K562 (cell line): ENCODE measurements at regions not wholly inside any gene's neighbourhood (a gene's known extent, or its start where the extent isn't known, plus 50 kb on each side); places are given as distances from the start of the nearest gene placed in this dataset.

ENCODE experiments used
- ATAC-seq: fragments of 200-7000 bp; cut with Tn5 transposase; 3 replicates; pipeline ENCODE4 v1.9.1; 2020; ENCODE audit warnings: moderate library complexity
- BruUV-seq: library from RNA; stranded (reverse); fragments of 400-500 nt; replicated peaks from 2 replicates; lab custom pipeline; 2021; lab: Mats Ljungman, UMichigan
- CTCF ChIA-PET: fragments of 300-600 bp; formaldehyde crosslinking; extraction: SDS; loops from one replicate; lab custom pipeline; 2021; ENCODE audit warnings: low intra/inter-chr PET ratio; lab: Yijun Ruan, JAX
- POLR2A ChIA-PET: fragments of 300-600, 350-650 bp; sonication (Branson Sonifier 250); formaldehyde crosslinking; extraction: SDS; loops from one replicate; lab custom pipeline; 2021; ENCODE audit warnings: antibody characterized with exemption, inconsistent platforms; lab: Yijun Ruan, JAX
- DNase-seq, 4 experiments: peaks; one replicate each; pipeline versions ENCODE4 v3.0.0 to v3.0.0-alpha.2; 2011 to 2018; ENCODE audit warnings: low spot score in 3 of 4, mixed read lengths in 3 of 4; ENCODE audit errors: extremely low read depth in 1 of 4
- FAIRE-seq: peaks from 2 replicates; lab custom pipeline; 2011; peaks lifted over from hg19 to GRCh38; lab: Jason Lieb, UNC
- H2AFZ ChIP-seq: 2 replicates; pipeline ENCODE4 v1.6.0; 2011; ENCODE audit warnings: low read depth, low read length, control low read depth, inconsistent platforms
- H3K27ac ChIP-seq: fragments of 200-600 bp; 3 replicates; pipeline ENCODE4 v1.8.0; 2011; ENCODE audit warnings: low read depth, mild to moderate bottlenecking, control low read depth, inconsistent platforms, low read length, moderate library complexity, mixed read lengths; ENCODE audit errors: extremely low read depth
- H3K27me3 ChIP-seq, 2 experiments: fragments of 300-600 bp in 1 of 2; 2 replicates in 1 of 2; 3 replicates in 1 of 2; pipeline versions ENCODE4 v1.6.0 to v1.8.0; 2011; ENCODE audit warnings: inconsistent platforms in 2 of 2, low read length in 2 of 2, mild to moderate bottlenecking in 1 of 2, mixed read lengths in 1 of 2, moderate library complexity in 1 of 2; ENCODE audit not compliant: control insufficient read depth in 2 of 2, insufficient read depth in 2 of 2
- H3K36me3 ChIP-seq: fragments of 300-600 bp; 3 replicates; pipeline ENCODE4 v1.8.0; 2011; ENCODE audit warnings: mild to moderate bottlenecking, low read length, inconsistent platforms; ENCODE audit not compliant: control insufficient read depth, insufficient read depth
- H3K4me1 ChIP-seq, 2 experiments: fragments of 200-600 bp in 1 of 2; replicated peaks in 1 of 2; 2 replicates in 1 of 2; 3 replicates in 1 of 2; pipeline versions ENCODE4 v1.5.1 to v1.8.0; 2011; ENCODE audit warnings: inconsistent platforms in 2 of 2, low read length in 2 of 2, mild to moderate bottlenecking in 1 of 2, mixed read lengths in 1 of 2, moderate library complexity in 1 of 2; ENCODE audit not compliant: control insufficient read depth in 2 of 2, insufficient read depth in 2 of 2
- H3K4me2 ChIP-seq: 2 replicates; pipeline ENCODE4 v1.6.1; 2011; ENCODE audit warnings: low read length, control low read depth, inconsistent platforms, mixed read lengths; ENCODE audit not compliant: insufficient read depth
- H3K4me3 ChIP-seq: fragments of 200-600 bp; sonication (generic), shearing (Covaris generic); 2 replicates; pipeline ENCODE4 v1.5.1; 2016; ENCODE audit warnings: control low read depth, inconsistent platforms
- H3K79me2 ChIP-seq: fragments of 200-600 bp; 3 replicates; pipeline ENCODE4 v1.8.0; 2011; ENCODE audit warnings: low read length, inconsistent platforms; ENCODE audit not compliant: control insufficient read depth, insufficient read depth
- H3K9ac ChIP-seq, 2 experiments: 2 replicates each; pipeline versions ENCODE4 v1.6.0 to v1.6.1; 2011; ENCODE audit warnings: low read depth in 2 of 2, low read length in 2 of 2, control low read depth in 1 of 2, inconsistent platforms in 1 of 2, mild to moderate bottlenecking in 1 of 2, mixed read lengths in 1 of 2; ENCODE audit not compliant: insufficient read depth in 1 of 2
- H3K9me1 ChIP-seq: one replicate; pipeline ENCODE4 v1.6.0; 2011; ENCODE audit warnings: inconsistent platforms, mild to moderate bottlenecking, low read length, moderate library complexity; ENCODE audit not compliant: control insufficient read depth, insufficient read depth
- H3K9me3 ChIP-seq: replicated peaks from 2 replicates; pipeline ENCODE4 v1.5.1; 2011; ENCODE audit warnings: low read depth, low read length, inconsistent platforms; ENCODE audit not compliant: control insufficient read depth, insufficient read depth
- H4K20me1 ChIP-seq: replicated peaks from 2 replicates; pipeline ENCODE4 v1.6.1; 2011; ENCODE audit warnings: low read length, inconsistent platforms, mixed read lengths; ENCODE audit not compliant: control insufficient read depth, insufficient read depth
- FOXK2 ChIP-seq, 2 experiments: fragments of 450-650 bp; IDR thresholded peaks in 1 of 2; conservative IDR thresholded peaks in 1 of 2; 2 replicates each; pipeline ENCODE4 v1.6.1; 2016; ENCODE audit warnings: low read depth in 2 of 2, mild to moderate bottlenecking in 1 of 2
- KHSRP ChIP-seq: fragments of 450-650 bp; IDR thresholded peaks from 2 replicates; pipeline ENCODE4 v1.6.1; 2017
- SRSF9 ChIP-seq: fragments of 200-400 bp; formaldehyde crosslinking; IDR thresholded peaks from 2 replicates; pipeline ENCODE4 v1.6.1; 2017; ENCODE audit warnings: low read depth, low read length, borderline replicate concordance
- ZC3H11A ChIP-seq: IDR thresholded peaks from 2 replicates; pipeline ENCODE4 v1.6.1; 2012; ENCODE audit warnings: low read depth, low read length, improper control_type of control experiment
- WGBS: fragments of 100-300 bp; shearing (Covaris generic); methylation state at CpG from one replicate; pipeline ENCODE4 v1.1.6; 2016; ENCODE audit warnings: low coverage, mixed read lengths; ENCODE audit not compliant: insufficient coverage; ENCODE audit errors: missing lambda C conversion rate; 5-methylcytosine and 5-hydroxymethylcytosine counted together
- in situ Hi-C: fragments of 300-500 bp; cut with MboI; formaldehyde crosslinking; loops from 4 replicates; pipeline ENCODE4 v1.15.0; 2018; ENCODE audit warnings: inconsistent platforms, mixed read lengths
- intact Hi-C: fragments of 100-400 bp; cut with micrococcal nuclease; formaldehyde crosslinking; loops from 2 replicates; pipeline ENCODE4 v1.14.2; 2022

DNA sequence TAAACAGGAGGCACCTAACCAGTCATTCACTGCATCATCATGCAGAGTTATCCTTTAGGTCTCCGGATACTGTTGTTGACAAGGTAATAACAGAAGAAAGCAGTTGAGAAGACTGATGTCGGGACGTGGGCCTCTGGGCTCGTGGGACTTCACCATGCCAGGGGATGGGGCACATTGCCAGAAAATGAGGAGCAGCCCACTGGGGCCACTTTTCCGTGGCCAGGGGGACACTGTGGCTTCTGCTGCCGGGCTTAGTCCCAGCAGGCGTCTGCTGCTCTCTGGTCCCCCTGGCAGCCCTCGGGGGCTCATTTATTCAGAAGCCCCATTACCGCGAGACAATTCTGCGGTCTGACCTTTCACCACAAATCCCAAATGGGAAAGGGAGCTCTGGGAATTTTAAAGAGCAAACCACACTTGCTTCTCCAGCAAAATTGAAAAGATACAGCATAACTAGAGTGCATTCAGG is 201.2 kb downstream of the DAD1 start:
- H3K4me3 ChIP-seq = no peak overlapping the region
- intact Hi-C loops (loop anchor here (1.0 to 10.0 kb wide), 2 partner anchors 85 to 267 kb away; no protein-coding TSS in a partner anchor), in situ Hi-C loops (loop anchor here (10.0 kb wide), 1 partner anchor 167 kb away; no protein-coding TSS in a partner anchor)
- TF ChIP-seq ZC3H11A = no peak
- no peak for TF ChIP-seq FOXK2 (conservative IDR thresholded peaks at IDR 0.05 in 1 of 2, IDR thresholded peaks at IDR 0.05 in 1 of 2; ENCODE audit: low read depth in 2 of 2)
- no peak for TF ChIP-seq KHSRP
- no peak for TF ChIP-seq SRSF9
- FAIRE-seq (no peak), DNase-seq (no peak), ATAC-seq (no peak)
- no peak overlapping the region for H3K9ac ChIP-seq
- H2AFZ ChIP-seq = no peak overlapping the region
- CTCF ChIA-PET = interaction anchor here (0.9 to 1.5 kb wide), 4 partner anchors 12 to 169 kb away, joined by 3 to 21 read pairs (median 4); no protein-coding TSS in a partner anchor
- POLR2A ChIA-PET = interaction anchor here (0.8 to 1.6 kb wide), 2 partner anchors 84 to 374 kb away, joined by 4 to 5 read pairs; no protein-coding TSS in a partner anchor
- 3% methylated on average over 8 of the region's 11 CpGs for WGBS
- H3K9me3 ChIP-seq = no peaks in the 10 kb centered on the region
- H3K27ac ChIP-seq = no peak overlapping the region
- H3K36me3 ChIP-seq = no peaks in the 10 kb centered on the region
- no peaks in the 10 kb centered on the region for H3K4me1 ChIP-seq
- peaks cover 5 to 18% of the 10 kb centered on the region in 2 experiments; a peak in 3 of 5 replicates for H3K27me3 ChIP-seq
- H3K79me2 ChIP-seq = no peaks in the 10 kb centered on the region
- H3K4me2 ChIP-seq = no peak overlapping the region
- no peaks in the 10 kb centered on the region for H4K20me1 ChIP-seq
- no peaks in the 10 kb centered on the region for H3K9me1 ChIP-seq
- BruUV-seq = no TSS peak
